ENCODE measurements at regions not wholly inside any gene's neighbourhood (a gene's known extent, or its start where the extent isn't known, plus 50 kb on each side); places are given as distances from the start of the nearest gene placed in this dataset.

GRCh38 chr7:110400411-110400810 lies 690.5 kb upstream of the LRRN3 start:
- Histone ChIP-seq H3K36me3 (no peaks in the 10 kb centered on the region), H3K4me1 (no peaks in the 10 kb centered on the region), H3K9me3 (no peaks in the 10 kb centered on the region), H3K27ac (no peak overlapping the region), H3K4me3 (no peak overlapping the region), H3K27me3 (no peaks in the 10 kb centered on the region)
- TF ChIP-seq CTCF (IDR thresholded peaks at IDR 0.05) = no peak
- no peak for TF ChIP-seq POLR2A (IDR thresholded peaks at IDR 0.05)
- no peak for TF ChIP-seq POLR2AphosphoS5 (IDR thresholded peaks at IDR 0.05; ENCODE audit: insufficient read depth in 1 of 2, low read depth in 1 of 2)
- intact Hi-C loops (cut with DNase I) = no loop called here
- no peak for DNase-seq (ENCODE audit: extremely low spot score in 2 of 2)

GRCh38 chr7:110407242-110407641 lies 683.7 kb upstream of the LRRN3 start:
- Histone ChIP-seq H3K36me3 (no peaks in the 10 kb centered on the region), H3K9me3 (no peaks in the 10 kb centered on the region), H3K27ac (no peak overlapping the region), H3K4me1 (no peaks in the 10 kb centered on the region), H3K4me3 (no peak overlapping the region), H3K27me3 (no peaks in the 10 kb centered on the region)
- intact Hi-C loops (cut with DNase I) = no loop called here
- no peak for DNase-seq (ENCODE audit: extremely low spot score in 2 of 2)
- no peak for TF ChIP-seq CTCF (IDR thresholded peaks at IDR 0.05)
- no peak for TF ChIP-seq POLR2A (IDR thresholded peaks at IDR 0.05)
- no peak for TF ChIP-seq POLR2AphosphoS5 (IDR thresholded peaks at IDR 0.05; ENCODE audit: insufficient read depth in 1 of 2, low read depth in 1 of 2)

- no peaks in the 10 kb centered on the region for H3K9me3 ChIP-seq
- no peak overlapping the region for H3K27ac ChIP-seq
- H3K4me1 ChIP-seq = no peaks in the 10 kb centered on the region
- no peaks in the 10 kb centered on the region for H3K27me3 ChIP-seq
- TF ChIP-seq CTCF (IDR thresholded peaks at IDR 0.05) (no peak), POLR2AphosphoS5 (IDR thresholded peaks at IDR 0.05; ENCODE audit: insufficient read depth in 1 of 2, low read depth in 1 of 2) (no peak), POLR2A (IDR thresholded peaks at IDR 0.05) (no peak)
- H3K36me3 ChIP-seq = no peaks in the 10 kb centered on the region
- intact Hi-C loops (cut with DNase I) = no loop called here
- H3K4me3 ChIP-seq = no peak overlapping the region
- DNase-seq (ENCODE audit: extremely low spot score in 2 of 2) = no peak
Observed at GRCh38 chr7:110407706-110408105, 683.2 kb upstream of the LRRN3 start.

- DNase-seq (ENCODE audit: extremely low spot score in 2 of 2) = no peak
- H3K36me3 ChIP-seq = no peaks in the 10 kb centered on the region
- H3K27ac ChIP-seq = no peak overlapping the region
- TF ChIP-seq POLR2A (IDR thresholded peaks at IDR 0.05) (no peak), CTCF (IDR thresholded peaks at IDR 0.05) (no peak)
- no peaks in the 10 kb centered on the region for H3K4me1 ChIP-seq
- no peak overlapping the region for H3K4me3 ChIP-seq
- intact Hi-C loops (cut with DNase I) = no loop called here
- H3K27me3 ChIP-seq = no peaks in the 10 kb centered on the region
- H3K9me3 ChIP-seq = no peaks in the 10 kb centered on the region
Observed at GRCh38 chr7:110412614-110413013, 678.3 kb upstream of the LRRN3 start.

- no peaks in the 10 kb centered on the region for H3K9me3 ChIP-seq
- no peaks in the 10 kb centered on the region for H3K4me1 ChIP-seq
- DNase-seq (ENCODE audit: extremely low spot score in 2 of 2) = no peak
- H3K27ac ChIP-seq = no peak overlapping the region
- TF ChIP-seq CTCF (IDR thresholded peaks at IDR 0.05) (no peak), POLR2A (IDR thresholded peaks at IDR 0.05) (no peak), POLR2AphosphoS5 (IDR thresholded peaks at IDR 0.05; ENCODE audit: insufficient read depth in 1 of 2, low read depth in 1 of 2) (no peak)
- no peaks in the 10 kb centered on the region for H3K36me3 ChIP-seq
- H3K4me3 ChIP-seq = no peak overlapping the region
- intact Hi-C loops (cut with DNase I) = no loop called here
- no peaks in the 10 kb centered on the region for H3K27me3 ChIP-seq
Observed at GRCh38 chr7:110413038-110413437, 677.9 kb upstream of the LRRN3 start.
